K562 (cell line): ENCODE measurements at regions not wholly inside any gene's neighbourhood (a gene's known extent, or its start where the extent isn't known, plus 50 kb on each side); places are given as distances from the start of the nearest gene placed in this dataset.

ENCODE experiments used
- ATAC-seq: fragments of 200-7000 bp; cut with Tn5 transposase; 3 replicates; pipeline ENCODE4 v1.9.1; 2020; ENCODE audit warnings: moderate library complexity
- BruUV-seq: library from RNA; stranded (reverse); fragments of 400-500 nt; replicated peaks from 2 replicates; lab custom pipeline; 2021; lab: Mats Ljungman, UMichigan
- CTCF ChIA-PET: fragments of 300-600 bp; formaldehyde crosslinking; extraction: SDS; loops from one replicate; lab custom pipeline; 2021; ENCODE audit warnings: low intra/inter-chr PET ratio; lab: Yijun Ruan, JAX
- POLR2A ChIA-PET: fragments of 300-600, 350-650 bp; sonication (Branson Sonifier 250); formaldehyde crosslinking; extraction: SDS; loops from one replicate; lab custom pipeline; 2021; ENCODE audit warnings: antibody characterized with exemption, inconsistent platforms; lab: Yijun Ruan, JAX
- DNase-seq, 4 experiments: peaks; one replicate each; pipeline versions ENCODE4 v3.0.0 to v3.0.0-alpha.2; 2011 to 2018; ENCODE audit warnings: low spot score in 3 of 4, mixed read lengths in 3 of 4; ENCODE audit errors: extremely low read depth in 1 of 4
- FAIRE-seq: peaks from 2 replicates; lab custom pipeline; 2011; peaks lifted over from hg19 to GRCh38; lab: Jason Lieb, UNC
- H2AFZ ChIP-seq: 2 replicates; pipeline ENCODE4 v1.6.0; 2011; ENCODE audit warnings: low read depth, low read length, control low read depth, inconsistent platforms
- H3K27ac ChIP-seq: fragments of 200-600 bp; 3 replicates; pipeline ENCODE4 v1.8.0; 2011; ENCODE audit warnings: low read depth, mild to moderate bottlenecking, control low read depth, inconsistent platforms, low read length, moderate library complexity, mixed read lengths; ENCODE audit errors: extremely low read depth
- H3K27me3 ChIP-seq, 2 experiments: fragments of 300-600 bp in 1 of 2; 2 replicates in 1 of 2; 3 replicates in 1 of 2; pipeline versions ENCODE4 v1.6.0 to v1.8.0; 2011; ENCODE audit warnings: inconsistent platforms in 2 of 2, low read length in 2 of 2, mild to moderate bottlenecking in 1 of 2, mixed read lengths in 1 of 2, moderate library complexity in 1 of 2; ENCODE audit not compliant: control insufficient read depth in 2 of 2, insufficient read depth in 2 of 2
- H3K36me3 ChIP-seq: fragments of 300-600 bp; 3 replicates; pipeline ENCODE4 v1.8.0; 2011; ENCODE audit warnings: mild to moderate bottlenecking, low read length, inconsistent platforms; ENCODE audit not compliant: control insufficient read depth, insufficient read depth
- H3K4me1 ChIP-seq, 2 experiments: fragments of 200-600 bp in 1 of 2; replicated peaks in 1 of 2; 2 replicates in 1 of 2; 3 replicates in 1 of 2; pipeline versions ENCODE4 v1.5.1 to v1.8.0; 2011; ENCODE audit warnings: inconsistent platforms in 2 of 2, low read length in 2 of 2, mild to moderate bottlenecking in 1 of 2, mixed read lengths in 1 of 2, moderate library complexity in 1 of 2; ENCODE audit not compliant: control insufficient read depth in 2 of 2, insufficient read depth in 2 of 2
- H3K4me2 ChIP-seq: 2 replicates; pipeline ENCODE4 v1.6.1; 2011; ENCODE audit warnings: low read length, control low read depth, inconsistent platforms, mixed read lengths; ENCODE audit not compliant: insufficient read depth
- H3K4me3 ChIP-seq: fragments of 200-600 bp; sonication (generic), shearing (Covaris generic); 2 replicates; pipeline ENCODE4 v1.5.1; 2016; ENCODE audit warnings: control low read depth, inconsistent platforms
- H3K79me2 ChIP-seq: fragments of 200-600 bp; 3 replicates; pipeline ENCODE4 v1.8.0; 2011; ENCODE audit warnings: low read length, inconsistent platforms; ENCODE audit not compliant: control insufficient read depth, insufficient read depth
- H3K9ac ChIP-seq, 2 experiments: 2 replicates each; pipeline versions ENCODE4 v1.6.0 to v1.6.1; 2011; ENCODE audit warnings: low read depth in 2 of 2, low read length in 2 of 2, control low read depth in 1 of 2, inconsistent platforms in 1 of 2, mild to moderate bottlenecking in 1 of 2, mixed read lengths in 1 of 2; ENCODE audit not compliant: insufficient read depth in 1 of 2
- H3K9me1 ChIP-seq: one replicate; pipeline ENCODE4 v1.6.0; 2011; ENCODE audit warnings: inconsistent platforms, mild to moderate bottlenecking, low read length, moderate library complexity; ENCODE audit not compliant: control insufficient read depth, insufficient read depth
- H3K9me3 ChIP-seq: replicated peaks from 2 replicates; pipeline ENCODE4 v1.5.1; 2011; ENCODE audit warnings: low read depth, low read length, inconsistent platforms; ENCODE audit not compliant: control insufficient read depth, insufficient read depth
- H4K20me1 ChIP-seq: replicated peaks from 2 replicates; pipeline ENCODE4 v1.6.1; 2011; ENCODE audit warnings: low read length, inconsistent platforms, mixed read lengths; ENCODE audit not compliant: control insufficient read depth, insufficient read depth
- ETV6 ChIP-seq, 3 experiments: fragments of 150-350 bp in 1 of 3; sonication (generic) in 1 of 3; formaldehyde crosslinking in 1 of 3; IDR thresholded peaks; 2 replicates each; pipeline versions ENCODE4 v1.6.1 to v1.8.0; 2014 to 2022; ENCODE audit warnings: borderline replicate concordance in 2 of 3, low read depth in 2 of 3, antibody characterized with exemption in 1 of 3, low read length in 1 of 3, mild to moderate bottlenecking in 1 of 3, missing genetic modification reagents in 1 of 3
- HCFC1 ChIP-seq: IDR thresholded peaks from 2 replicates; pipeline ENCODE4 v1.6.1; 2012; ENCODE audit warnings: low read depth, low read length, improper control_type of control experiment
- HDAC2 ChIP-seq: fragments of 450-650 bp; IDR thresholded peaks from 2 replicates; pipeline ENCODE4 v1.6.1; 2016; ENCODE audit warnings: mild to moderate bottlenecking
- NFATC3 ChIP-seq: fragments of 450-650 bp; IDR thresholded peaks from 2 replicates; pipeline ENCODE4 v1.6.1; 2017; ENCODE audit warnings: mild to moderate bottlenecking
- NRF1 ChIP-seq, 2 experiments: fragments of 450-650 bp; IDR thresholded peaks in 1 of 2; conservative IDR thresholded peaks in 1 of 2; 2 replicates each; pipeline ENCODE4 v1.6.1; 2014; ENCODE audit warnings: mild to moderate bottlenecking in 2 of 2
- PCBP2 ChIP-seq: fragments of 200-400 bp; formaldehyde crosslinking; IDR thresholded peaks from 2 replicates; pipeline ENCODE4 v1.6.1; 2018; ENCODE audit warnings: low read length, low read depth, mild to moderate bottlenecking, moderate library complexity; ENCODE audit not compliant: poor library complexity, severe bottlenecking
- RNF2 ChIP-seq: sonication (generic); IDR thresholded peaks from 2 replicates; pipeline ENCODE4 v1.6.1; 2016
- ZNF232 ChIP-seq: sonication (generic); formaldehyde crosslinking; IDR thresholded peaks from 2 replicates; pipeline ENCODE4 v1.8.0; 2022; ENCODE audit warnings: mild to moderate bottlenecking, missing genetic modification reagents
- ZNF324 ChIP-seq: fragments of 250-450 bp; sonication (Bioruptor Pico); IDR thresholded peaks from 2 replicates; pipeline ENCODE4 v1.4.0; 2020; ENCODE audit warnings: mild to moderate bottlenecking
- WGBS: fragments of 100-300 bp; shearing (Covaris generic); methylation state at CpG from one replicate; pipeline ENCODE4 v1.1.6; 2016; ENCODE audit warnings: low coverage, mixed read lengths; ENCODE audit not compliant: insufficient coverage; ENCODE audit errors: missing lambda C conversion rate; 5-methylcytosine and 5-hydroxymethylcytosine counted together
- in situ Hi-C: fragments of 300-500 bp; cut with MboI; formaldehyde crosslinking; loops from 4 replicates; pipeline ENCODE4 v1.15.0; 2018; ENCODE audit warnings: inconsistent platforms, mixed read lengths
- intact Hi-C: fragments of 100-400 bp; cut with micrococcal nuclease; formaldehyde crosslinking; loops from 2 replicates; pipeline ENCODE4 v1.14.2; 2022
- TF ChIP-seq, protein P1 (sequence below): fragments of 250-450 bp; sonication (Bioruptor Pico); IDR thresholded peaks from 2 replicates; pipeline ENCODE4 v1.5.0; 2021
- TF ChIP-seq, protein P2 (sequence below): fragments of 450-650 bp; IDR thresholded peaks from 2 replicates; pipeline ENCODE4 v1.6.1; 2018; ENCODE audit warnings: mild to moderate bottlenecking, low read depth; ENCODE audit not compliant: partially characterized antibody
- TF ChIP-seq, protein P3 (sequence below): sonication (generic); formaldehyde crosslinking; IDR thresholded peaks from 2 replicates; pipeline ENCODE4 v1.8.0; 2023; ENCODE audit warnings: mild to moderate bottlenecking, missing genetic modification reagents
- TF ChIP-seq, protein P4 (sequence below): sonication (generic); formaldehyde crosslinking; IDR thresholded peaks from 2 replicates; pipeline ENCODE4 v1.8.0; 2022; ENCODE audit warnings: mild to moderate bottlenecking, low read depth, missing genetic modification reagents
- TF ChIP-seq, protein P5 (sequence below): sonication (generic); formaldehyde crosslinking; IDR thresholded peaks from 2 replicates; pipeline ENCODE4 v1.8.0; 2022; ENCODE audit warnings: missing genetic modification reagents, mild to moderate bottlenecking, moderate library complexity, borderline replicate concordance

DNA sequence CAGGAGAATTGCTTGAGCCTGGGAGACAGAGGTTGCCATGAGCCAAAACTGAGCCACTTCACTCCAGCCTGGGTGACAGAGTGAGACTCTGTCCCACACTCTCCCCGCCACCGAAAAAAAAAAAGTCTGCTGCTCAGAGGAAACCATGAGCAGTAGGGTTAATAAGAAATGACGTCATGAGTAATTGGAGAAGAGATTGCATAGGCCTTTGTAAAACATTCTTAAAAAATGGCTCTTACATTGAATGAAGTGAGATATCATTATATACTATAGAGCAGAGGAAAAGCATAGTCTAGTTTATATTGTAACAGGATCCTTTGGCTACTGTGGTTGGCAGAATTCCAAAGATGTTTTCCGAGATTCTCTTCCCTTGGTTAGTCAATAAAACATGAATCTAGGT lies 228.2 kb downstream of the PCDH20 start:
- Histone ChIP-seq H3K4me2 (no peak overlapping the region), H3K9me3 (no peaks in the 10 kb centered on the region), H3K27ac (no peak overlapping the region), H3K4me3 (no peak overlapping the region), H3K27me3 (no peaks in the 10 kb centered on the region), H4K20me1 (no peaks in the 10 kb centered on the region), H3K9ac (no peak overlapping the region), H2AFZ (no peak overlapping the region), H3K79me2 (no peaks in the 10 kb centered on the region), H3K9me1 (no peaks in the 10 kb centered on the region), H3K4me1 (no peaks in the 10 kb centered on the region), H3K36me3 (no peaks in the 10 kb centered on the region)
- no peak for ATAC-seq
- FAIRE-seq, result no peak
- DNase-seq, result no peak
- POLR2A ChIA-PET, result no interaction called here
- BruUV-seq, result no TSS peak
- CTCF ChIA-PET, result no interaction called here
- 0% methylated on average over 4 of the region's 4 CpGs for WGBS
- in situ Hi-C loops (no loop called here), intact Hi-C loops (no loop called here)
- TF ChIP-seq HDAC2 (no peak), ZNF232 (CRISPR knock-in tag) (no peak), NFATC3 (no peak), RNF2 (no peak), ZNF324 (CRISPR knock-in tag) (no peak), NRF1 (conservative IDR thresholded peaks at IDR 0.05 in 1 of 2, IDR thresholded peaks at IDR 0.05 in 1 of 2) (no peak), ETV6 (IDR thresholded peaks at IDR 0.05; ENCODE audit: borderline replicate concordance in 1 of 2, low read depth in 2 of 2, low read length in 1 of 2) (no peak), ETV6 (CRISPR knock-in tag; IDR thresholded peaks at IDR 0.05; ENCODE audit: borderline replicate concordance) (no peak), PCBP2 (no peak), HCFC1 (no peak)
- TF ChIP-seq, protein P1, sequence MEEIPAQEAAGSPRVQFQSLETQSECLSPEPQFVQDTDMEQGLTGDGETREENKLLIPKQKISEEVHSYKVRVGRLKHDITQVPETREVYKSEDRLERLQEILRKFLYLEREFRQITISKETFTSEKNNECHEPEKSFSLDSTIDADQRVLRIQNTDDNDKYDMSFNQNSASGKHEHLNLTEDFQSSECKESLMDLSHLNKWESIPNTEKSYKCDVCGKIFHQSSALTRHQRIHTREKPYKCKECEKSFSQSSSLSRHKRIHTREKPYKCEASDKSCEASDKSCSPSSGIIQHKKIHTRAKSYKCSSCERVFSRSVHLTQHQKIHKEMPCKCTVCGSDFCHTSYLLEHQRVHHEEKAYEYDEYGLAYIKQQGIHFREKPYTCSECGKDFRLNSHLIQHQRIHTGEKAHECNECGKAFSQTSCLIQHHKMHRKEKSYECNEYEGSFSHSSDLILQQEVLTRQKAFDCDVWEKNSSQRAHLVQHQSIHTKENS (CRISPR knock-in tag), result no peak
- TF ChIP-seq, protein P2, sequence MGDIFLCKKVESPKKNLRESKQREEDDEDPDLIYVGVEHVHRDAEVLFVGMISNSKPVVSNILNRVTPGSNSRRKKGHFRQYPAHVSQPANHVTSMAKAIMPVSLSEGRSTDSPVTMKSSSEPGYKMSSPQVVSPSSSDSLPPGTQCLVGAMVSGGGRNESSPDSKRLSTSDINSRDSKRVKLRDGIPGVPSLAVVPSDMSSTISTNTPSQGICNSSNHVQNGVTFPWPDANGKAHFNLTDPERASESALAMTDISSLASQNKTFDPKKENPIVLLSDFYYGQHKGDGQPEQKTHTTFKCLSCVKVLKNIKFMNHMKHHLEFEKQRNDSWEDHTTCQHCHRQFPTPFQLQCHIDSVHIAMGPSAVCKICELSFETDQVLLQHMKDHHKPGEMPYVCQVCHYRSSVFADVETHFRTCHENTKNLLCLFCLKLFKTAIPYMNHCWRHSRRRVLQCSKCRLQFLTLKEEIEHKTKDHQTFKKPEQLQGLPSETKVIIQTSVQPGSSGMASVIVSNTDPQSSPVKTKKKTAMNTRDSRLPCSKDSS, result no peak
- TF ChIP-seq, protein P3, sequence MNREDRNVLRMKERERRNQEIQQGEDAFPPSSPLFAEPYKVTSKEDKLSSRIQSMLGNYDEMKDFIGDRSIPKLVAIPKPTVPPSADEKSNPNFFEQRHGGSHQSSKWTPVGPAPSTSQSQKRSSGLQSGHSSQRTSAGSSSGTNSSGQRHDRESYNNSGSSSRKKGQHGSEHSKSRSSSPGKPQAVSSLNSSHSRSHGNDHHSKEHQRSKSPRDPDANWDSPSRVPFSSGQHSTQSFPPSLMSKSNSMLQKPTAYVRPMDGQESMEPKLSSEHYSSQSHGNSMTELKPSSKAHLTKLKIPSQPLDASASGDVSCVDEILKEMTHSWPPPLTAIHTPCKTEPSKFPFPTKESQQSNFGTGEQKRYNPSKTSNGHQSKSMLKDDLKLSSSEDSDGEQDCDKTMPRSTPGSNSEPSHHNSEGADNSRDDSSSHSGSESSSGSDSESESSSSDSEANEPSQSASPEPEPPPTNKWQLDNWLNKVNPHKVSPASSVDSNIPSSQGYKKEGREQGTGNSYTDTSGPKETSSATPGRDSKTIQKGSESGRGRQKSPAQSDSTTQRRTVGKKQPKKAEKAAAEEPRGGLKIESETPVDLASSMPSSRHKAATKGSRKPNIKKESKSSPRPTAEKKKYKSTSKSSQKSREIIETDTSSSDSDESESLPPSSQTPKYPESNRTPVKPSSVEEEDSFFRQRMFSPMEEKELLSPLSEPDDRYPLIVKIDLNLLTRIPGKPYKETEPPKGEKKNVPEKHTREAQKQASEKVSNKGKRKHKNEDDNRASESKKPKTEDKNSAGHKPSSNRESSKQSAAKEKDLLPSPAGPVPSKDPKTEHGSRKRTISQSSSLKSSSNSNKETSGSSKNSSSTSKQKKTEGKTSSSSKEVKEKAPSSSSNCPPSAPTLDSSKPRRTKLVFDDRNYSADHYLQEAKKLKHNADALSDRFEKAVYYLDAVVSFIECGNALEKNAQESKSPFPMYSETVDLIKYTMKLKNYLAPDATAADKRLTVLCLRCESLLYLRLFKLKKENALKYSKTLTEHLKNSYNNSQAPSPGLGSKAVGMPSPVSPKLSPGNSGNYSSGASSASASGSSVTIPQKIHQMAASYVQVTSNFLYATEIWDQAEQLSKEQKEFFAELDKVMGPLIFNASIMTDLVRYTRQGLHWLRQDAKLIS (CRISPR knock-in tag), result no peak
- TF ChIP-seq, protein P4, sequence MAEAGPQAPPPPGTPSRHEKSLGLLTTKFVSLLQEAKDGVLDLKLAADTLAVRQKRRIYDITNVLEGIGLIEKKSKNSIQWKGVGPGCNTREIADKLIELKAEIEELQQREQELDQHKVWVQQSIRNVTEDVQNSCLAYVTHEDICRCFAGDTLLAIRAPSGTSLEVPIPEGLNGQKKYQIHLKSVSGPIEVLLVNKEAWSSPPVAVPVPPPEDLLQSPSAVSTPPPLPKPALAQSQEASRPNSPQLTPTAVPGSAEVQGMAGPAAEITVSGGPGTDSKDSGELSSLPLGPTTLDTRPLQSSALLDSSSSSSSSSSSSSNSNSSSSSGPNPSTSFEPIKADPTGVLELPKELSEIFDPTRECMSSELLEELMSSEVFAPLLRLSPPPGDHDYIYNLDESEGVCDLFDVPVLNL (CRISPR knock-in tag), result no peak
- TF ChIP-seq, protein P5, sequence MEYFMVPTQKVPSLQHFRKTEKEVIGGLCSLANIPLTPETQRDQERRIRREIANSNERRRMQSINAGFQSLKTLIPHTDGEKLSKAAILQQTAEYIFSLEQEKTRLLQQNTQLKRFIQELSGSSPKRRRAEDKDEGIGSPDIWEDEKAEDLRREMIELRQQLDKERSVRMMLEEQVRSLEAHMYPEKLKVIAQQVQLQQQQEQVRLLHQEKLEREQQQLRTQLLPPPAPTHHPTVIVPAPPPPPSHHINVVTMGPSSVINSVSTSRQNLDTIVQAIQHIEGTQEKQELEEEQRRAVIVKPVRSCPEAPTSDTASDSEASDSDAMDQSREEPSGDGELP (CRISPR knock-in tag), result no peak
